SK-N-SH (cell line): ENCODE measurements at regions not wholly inside any gene's neighbourhood (a gene's known extent, or its start where the extent isn't known, plus 50 kb on each side); places are given as distances from the start of the nearest gene placed in this dataset.

Experiments used
- CHD2 ChIP-seq: fragments of 150-350 bp; IDR thresholded peaks from 2 replicates; pipeline ENCODE4 v1.6.1; 2018; ENCODE audit warnings: low read length; ENCODE audit not compliant: partially characterized antibody
- FOXM1 ChIP-seq: IDR thresholded peaks from 2 replicates; pipeline ENCODE4 v1.4.0; 2012; ENCODE audit warnings: low read depth, mild to moderate bottlenecking
- GABPA ChIP-seq: IDR thresholded peaks from 2 replicates; pipeline ENCODE4 v1.4.0; 2012; ENCODE audit warnings: low read depth, mild to moderate bottlenecking
- GATA2 ChIP-seq: sonication (generic); formaldehyde crosslinking; IDR thresholded peaks from 2 replicates; pipeline ENCODE4 v1.5.0; 2020; ENCODE audit warnings: mild to moderate bottlenecking, missing genetic modification reagents
- MXI1 ChIP-seq: IDR thresholded peaks from 2 replicates; pipeline ENCODE4 v1.6.1; 2012; ENCODE audit warnings: mild to moderate bottlenecking, low read depth, low read length, improper control_type of control experiment
- POLR2AphosphoS5 ChIP-seq: IDR thresholded peaks from 2 replicates; pipeline ENCODE4 v1.6.1; 2012; ENCODE audit warnings: low read depth, low read length
- RAD21 ChIP-seq: IDR thresholded peaks from 2 replicates; pipeline ENCODE4 v1.6.1; 2012; ENCODE audit warnings: mild to moderate bottlenecking, low read length
- RFX5 ChIP-seq: IDR thresholded peaks from 2 replicates; pipeline ENCODE4 v1.6.1; 2012; ENCODE audit warnings: mild to moderate bottlenecking, improper control_type of control experiment, low read length
- YY1 ChIP-seq: IDR thresholded peaks from 2 replicates; pipeline ENCODE4 v1.4.0; 2012; ENCODE audit warnings: low read depth, mild to moderate bottlenecking
- TF ChIP-seq, protein P1 (sequence below): fragments of 200-600 bp; sonication (generic); IDR thresholded peaks from 2 replicates; pipeline ENCODE4 v1.6.1; 2017; ENCODE audit warnings: antibody characterized with exemption, mild to moderate bottlenecking, moderate library complexity

DNA sequence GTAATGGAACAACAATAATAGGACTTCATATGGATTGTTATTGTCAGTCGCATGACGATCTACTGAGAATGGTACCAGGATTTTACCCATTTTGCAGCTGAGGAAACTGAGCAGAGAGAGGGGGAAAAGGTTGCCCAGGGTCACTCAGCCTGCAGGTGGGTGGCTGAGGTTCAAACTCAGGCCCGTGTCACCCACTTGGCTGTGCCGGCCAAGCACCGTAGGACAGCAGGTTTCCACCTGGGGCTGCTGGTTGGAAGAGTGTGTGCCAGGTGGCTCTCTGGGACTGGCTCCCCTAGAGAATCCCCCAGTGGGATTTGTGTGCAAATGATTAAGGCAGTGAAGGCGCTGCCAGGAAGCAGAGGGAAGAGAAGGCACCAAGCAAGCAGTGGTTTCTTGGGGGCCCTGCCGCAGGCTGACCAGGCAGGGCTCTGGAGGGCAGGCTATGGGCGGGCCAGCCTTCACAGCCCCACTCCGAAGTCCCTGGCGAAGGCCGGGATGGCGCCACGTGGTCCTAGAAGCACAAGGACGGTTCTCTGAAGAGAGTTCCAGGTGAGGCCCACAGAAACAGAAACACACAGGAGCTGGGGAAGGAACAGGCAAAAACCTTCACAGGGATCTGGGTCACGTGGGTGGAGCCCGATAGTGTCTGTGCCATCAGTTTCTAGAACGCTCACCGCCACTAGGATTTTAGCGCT, 163.5 kb downstream of the IRF8 start:
- no peak for TF ChIP-seq CHD2
- no peak for TF ChIP-seq GABPA
- TF ChIP-seq, protein P1, sequence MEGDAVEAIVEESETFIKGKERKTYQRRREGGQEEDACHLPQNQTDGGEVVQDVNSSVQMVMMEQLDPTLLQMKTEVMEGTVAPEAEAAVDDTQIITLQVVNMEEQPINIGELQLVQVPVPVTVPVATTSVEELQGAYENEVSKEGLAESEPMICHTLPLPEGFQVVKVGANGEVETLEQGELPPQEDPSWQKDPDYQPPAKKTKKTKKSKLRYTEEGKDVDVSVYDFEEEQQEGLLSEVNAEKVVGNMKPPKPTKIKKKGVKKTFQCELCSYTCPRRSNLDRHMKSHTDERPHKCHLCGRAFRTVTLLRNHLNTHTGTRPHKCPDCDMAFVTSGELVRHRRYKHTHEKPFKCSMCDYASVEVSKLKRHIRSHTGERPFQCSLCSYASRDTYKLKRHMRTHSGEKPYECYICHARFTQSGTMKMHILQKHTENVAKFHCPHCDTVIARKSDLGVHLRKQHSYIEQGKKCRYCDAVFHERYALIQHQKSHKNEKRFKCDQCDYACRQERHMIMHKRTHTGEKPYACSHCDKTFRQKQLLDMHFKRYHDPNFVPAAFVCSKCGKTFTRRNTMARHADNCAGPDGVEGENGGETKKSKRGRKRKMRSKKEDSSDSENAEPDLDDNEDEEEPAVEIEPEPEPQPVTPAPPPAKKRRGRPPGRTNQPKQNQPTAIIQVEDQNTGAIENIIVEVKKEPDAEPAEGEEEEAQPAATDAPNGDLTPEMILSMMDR = no peak
- TF ChIP-seq FOXM1 = no peak
- TF ChIP-seq RAD21 = no peak
- TF ChIP-seq GATA2 (CRISPR knock-in tag) = no peak
- no peak for TF ChIP-seq YY1
- TF ChIP-seq POLR2AphosphoS5 = no peak
- TF ChIP-seq RFX5 = no peak
- TF ChIP-seq MXI1 = no peak
